Omental fat pad (tissue), 3 donors: ENCODE measurements at regions not wholly inside any gene's neighbourhood (a gene's known extent, or its start where the extent isn't known, plus 50 kb on each side); places are given as distances from the start of the nearest gene placed in this dataset.
"Not testable (repeated sequence)": the region's sequence is repeated elsewhere in the genome, so short reads cannot be mapped to it uniquely, and the experiment has no call there.

Source experiments
- ATAC-seq: fragments of 150-250 bp; one replicate; pipeline ENCODE4 v1.9.1; 2016; ENCODE audit warnings: mild to moderate bottlenecking, moderate library complexity; ENCODE audit not compliant: low FRiP score
- DNase-seq: peaks from one replicate; pipeline ENCODE4 v3.0.0-alpha.2; 2019; ENCODE audit warnings: low spot score
- TF ChIP-seq, protein P1 (sequence below), 3 donors: fragments of 450-650 bp; IDR thresholded peaks; one replicate each; pipeline ENCODE4 v1.5.1; 2016 to 2017; ENCODE audit warnings: antibody characterized with exemption in 3 of 3, mild to moderate bottlenecking in 3 of 3, moderate library complexity in 2 of 3

DNA sequence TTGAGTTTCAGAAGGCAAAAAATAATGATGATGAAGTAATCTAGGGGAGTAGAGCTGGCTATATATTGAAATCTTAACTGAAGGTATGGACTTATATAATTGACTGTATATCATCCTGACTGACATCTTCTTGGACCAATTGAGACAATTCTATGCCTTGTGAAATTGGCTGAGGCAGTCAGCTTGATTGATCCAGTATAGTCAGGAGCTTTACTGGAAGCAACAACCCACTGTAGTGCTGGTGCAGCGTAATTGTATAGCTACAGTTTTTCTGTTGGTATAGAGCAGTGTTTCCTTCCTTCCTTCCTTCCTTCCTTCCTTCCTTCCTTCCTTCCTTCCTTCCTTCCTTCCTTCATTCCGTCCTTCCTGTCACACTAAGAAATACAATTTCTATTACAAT, 268.0 kb downstream of the NUF2 start:
- no peak for ATAC-seq
- TF ChIP-seq, protein P1, sequence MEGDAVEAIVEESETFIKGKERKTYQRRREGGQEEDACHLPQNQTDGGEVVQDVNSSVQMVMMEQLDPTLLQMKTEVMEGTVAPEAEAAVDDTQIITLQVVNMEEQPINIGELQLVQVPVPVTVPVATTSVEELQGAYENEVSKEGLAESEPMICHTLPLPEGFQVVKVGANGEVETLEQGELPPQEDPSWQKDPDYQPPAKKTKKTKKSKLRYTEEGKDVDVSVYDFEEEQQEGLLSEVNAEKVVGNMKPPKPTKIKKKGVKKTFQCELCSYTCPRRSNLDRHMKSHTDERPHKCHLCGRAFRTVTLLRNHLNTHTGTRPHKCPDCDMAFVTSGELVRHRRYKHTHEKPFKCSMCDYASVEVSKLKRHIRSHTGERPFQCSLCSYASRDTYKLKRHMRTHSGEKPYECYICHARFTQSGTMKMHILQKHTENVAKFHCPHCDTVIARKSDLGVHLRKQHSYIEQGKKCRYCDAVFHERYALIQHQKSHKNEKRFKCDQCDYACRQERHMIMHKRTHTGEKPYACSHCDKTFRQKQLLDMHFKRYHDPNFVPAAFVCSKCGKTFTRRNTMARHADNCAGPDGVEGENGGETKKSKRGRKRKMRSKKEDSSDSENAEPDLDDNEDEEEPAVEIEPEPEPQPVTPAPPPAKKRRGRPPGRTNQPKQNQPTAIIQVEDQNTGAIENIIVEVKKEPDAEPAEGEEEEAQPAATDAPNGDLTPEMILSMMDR (IDR thresholded peaks at IDR 0.05), result no peak

DNA sequence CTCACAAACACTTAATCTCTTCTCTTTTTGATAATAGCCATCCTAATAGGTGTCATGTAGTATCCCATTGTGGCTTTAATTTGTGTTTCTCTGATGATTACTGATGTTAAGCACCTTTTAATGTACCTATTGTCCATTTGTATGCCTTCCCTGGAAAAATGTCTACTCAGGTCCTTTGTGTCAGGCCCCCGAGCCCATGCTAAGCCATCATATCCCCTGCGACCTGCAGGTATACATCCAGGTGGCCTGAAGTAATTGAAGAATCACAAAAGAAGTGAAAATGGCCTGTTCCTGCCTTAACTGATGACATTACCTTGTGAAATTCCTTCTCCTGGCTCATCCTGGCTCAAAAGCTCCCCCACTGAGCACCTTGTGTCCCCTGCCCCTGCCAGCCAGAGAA, 269.4 kb downstream of the NUF2 start:
- DNase-seq, ATAC-seq: not testable (repeated sequence)

More for the DNA sequence above, 268.0 kb downstream of the NUF2 start:
- no peak for DNase-seq

DNA sequence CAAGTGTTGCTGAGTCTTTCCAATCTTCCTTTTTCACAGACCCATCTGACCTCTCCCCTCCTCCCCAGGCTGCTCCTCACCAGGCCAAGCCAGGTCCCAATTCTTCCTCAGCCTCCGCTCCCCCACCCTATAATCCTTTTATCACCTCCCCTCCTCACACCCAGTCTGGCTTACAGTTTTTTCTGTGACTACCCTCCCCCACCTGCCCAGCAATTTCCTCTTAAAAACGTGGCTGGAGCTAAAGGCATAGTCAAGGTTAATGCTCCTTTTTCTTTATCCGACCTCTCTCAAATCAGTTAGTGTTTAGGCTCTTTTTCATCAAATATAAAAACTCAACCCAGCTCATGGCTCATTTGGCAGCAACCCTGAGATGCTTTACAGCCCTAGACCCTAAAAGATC, 270.9 kb downstream of the NUF2 start:
- ATAC-seq, DNase-seq: not testable (repeated sequence)

DNA sequence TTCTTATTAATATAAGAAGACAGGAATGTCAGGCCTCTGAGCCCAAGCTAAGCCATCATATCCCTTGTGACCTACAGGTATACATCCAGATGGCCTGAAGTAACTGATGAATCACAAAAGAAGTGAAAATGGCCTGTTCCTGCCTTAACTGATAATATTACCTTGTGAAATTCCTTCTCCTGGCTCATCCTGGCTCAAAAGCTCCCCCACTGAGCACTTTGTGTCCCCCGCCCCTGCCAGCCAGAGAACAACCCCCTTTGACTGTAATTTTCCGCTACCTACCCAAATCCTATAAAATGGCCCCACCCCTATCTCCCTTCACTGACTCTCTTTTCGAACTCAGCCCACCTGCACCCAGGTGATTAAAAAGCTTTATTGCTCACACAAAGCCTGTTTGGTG, 274.4 kb downstream of the NUF2 start:
- DNase-seq, ATAC-seq: not testable (repeated sequence)

DNA sequence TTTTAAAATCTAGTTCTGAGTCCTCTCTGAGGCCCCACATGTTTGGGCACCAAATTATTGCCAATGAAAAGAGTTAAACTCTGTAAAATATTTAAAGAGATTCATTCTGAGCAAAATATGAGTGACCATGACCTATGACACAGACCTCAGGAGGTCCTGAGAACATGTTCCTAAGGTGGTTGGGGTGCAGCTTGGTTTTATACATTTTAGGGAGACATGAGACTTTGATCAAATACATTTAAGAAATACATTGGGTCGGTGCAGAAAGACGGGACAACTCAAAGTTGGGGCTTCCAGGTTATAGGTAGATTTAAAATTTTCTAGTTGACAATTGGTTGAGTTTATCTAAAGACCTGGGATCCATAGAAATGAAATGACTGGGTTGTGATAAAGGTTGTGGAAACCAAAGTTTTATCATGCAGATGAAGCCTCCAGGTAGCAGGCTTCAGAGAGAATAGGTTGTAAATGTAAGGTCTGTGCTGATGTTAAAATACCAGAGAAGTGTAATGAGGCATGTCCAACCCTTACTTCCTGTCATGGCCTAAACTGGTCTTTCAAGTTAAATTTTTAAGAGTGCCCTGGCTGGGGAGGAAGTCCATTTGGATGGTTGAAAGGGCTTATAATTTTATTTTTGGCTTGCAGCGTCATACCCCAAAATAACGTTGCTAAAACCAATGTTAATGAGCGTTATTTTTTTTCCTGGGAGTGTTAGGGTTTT, 274.9 kb downstream of the NUF2 start:
- TF ChIP-seq, protein P1 (IDR thresholded peaks at IDR 0.05), result no peak
- ATAC-seq (no peak), DNase-seq (no peak)

DNA sequence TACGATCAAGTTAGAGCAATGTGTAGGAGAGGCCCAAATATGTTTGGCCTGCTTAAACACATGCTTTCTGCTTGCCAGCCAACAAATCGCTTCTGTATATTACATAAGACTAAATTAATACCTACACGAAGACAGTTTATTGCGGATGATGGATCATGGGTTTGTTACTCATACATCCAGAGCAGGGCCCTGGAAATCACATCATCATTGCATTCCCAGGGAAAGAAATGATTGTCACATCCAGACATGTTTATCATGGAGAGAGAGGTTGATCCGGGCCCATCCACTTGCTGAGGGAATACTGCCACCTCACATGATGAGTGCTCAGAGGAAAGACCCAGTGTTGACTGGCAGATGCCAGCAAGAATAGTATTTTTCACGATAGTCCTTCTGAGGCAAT, 282.6 kb downstream of the NUF2 start:
- ATAC-seq, result no peak
- no peak for DNase-seq
- TF ChIP-seq, protein P1 (IDR thresholded peaks at IDR 0.05), result no peak

DNA sequence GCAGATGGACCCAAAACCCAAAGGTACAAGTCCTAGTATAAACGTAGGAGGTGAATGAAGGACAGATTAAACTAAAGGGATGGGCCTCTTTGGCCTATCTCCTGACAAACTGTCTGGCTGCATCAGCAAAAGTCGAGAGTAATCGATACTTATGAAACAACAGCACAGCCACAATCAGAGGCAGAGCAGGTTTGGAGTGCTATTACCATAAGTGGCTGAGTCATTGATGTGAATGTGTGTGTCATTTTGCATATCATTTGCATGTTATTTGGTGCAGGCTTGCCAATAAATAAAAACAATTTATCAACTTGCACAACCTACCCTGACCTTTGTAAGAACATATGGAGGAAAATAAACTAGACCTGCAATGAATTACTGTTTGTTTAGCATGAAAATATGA, 283.1 kb downstream of the NUF2 start:
- DNase-seq, result no peak
- ATAC-seq, result no peak
- TF ChIP-seq, protein P1 (IDR thresholded peaks at IDR 0.05), result no peak

DNA sequence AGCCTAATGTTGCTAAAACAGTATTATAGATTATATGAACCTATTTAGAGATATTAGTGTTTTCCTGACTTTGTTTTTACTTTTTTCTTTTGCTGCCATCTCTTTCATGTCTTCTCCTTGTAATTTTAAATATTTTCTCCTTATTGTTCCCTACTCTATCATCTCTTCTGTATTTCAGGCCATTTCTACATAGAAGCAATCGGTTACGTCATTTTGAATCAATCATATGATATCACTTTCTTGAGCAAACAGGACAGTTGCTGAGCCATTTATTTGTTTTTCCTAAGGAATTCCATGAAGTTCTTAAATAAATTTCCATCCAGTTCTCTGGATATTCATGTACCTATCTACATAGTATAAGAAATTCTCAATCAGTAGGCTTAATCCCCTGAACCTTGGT, 287.2 kb downstream of the NUF2 start:
- ATAC-seq (no peak), DNase-seq (no peak)
- TF ChIP-seq, protein P1 (IDR thresholded peaks at IDR 0.05), result no peak

DNA sequence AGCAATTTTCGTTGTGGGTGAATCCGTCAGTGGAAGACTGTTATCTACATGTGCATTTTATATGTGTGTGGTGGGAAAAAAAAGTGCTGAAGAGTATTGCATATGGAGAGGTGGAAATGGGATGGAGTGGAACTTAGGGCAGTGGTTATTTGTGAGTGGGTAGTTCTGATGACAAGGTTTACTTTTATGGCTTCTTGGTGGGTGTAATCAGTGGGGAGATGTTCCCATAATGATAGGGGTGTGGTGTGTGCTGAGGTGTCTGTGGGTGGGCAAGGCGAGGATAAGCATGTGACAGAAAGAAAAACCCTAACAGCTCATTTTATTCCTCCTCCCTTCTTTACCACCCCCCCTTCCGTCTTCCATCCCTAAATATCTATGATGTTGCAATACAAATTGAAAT, 288.1 kb downstream of the NUF2 start:
- TF ChIP-seq, protein P1 (IDR thresholded peaks at IDR 0.05), result no peak
- ATAC-seq (no peak), DNase-seq (no peak)
